Upper lobe of left lung (tissue), 4 donors: ENCODE measurements at regions not wholly inside any gene's neighbourhood (a gene's known extent, or its start where the extent isn't known, plus 50 kb on each side); places are given as distances from the start of the nearest gene placed in this dataset.

ENCODE experiments used
- CTCF ChIP-seq, 6 experiments: fragments of 450-650 bp in 4 of 6; fragments of 200-600 bp in 2 of 6; sonication (generic) in 2 of 6; IDR thresholded peaks; one replicate each; pipeline ENCODE4 v1.5.1; 2016 to 2019; ENCODE audit warnings: antibody characterized with exemption in 6 of 6
- EP300 ChIP-seq, 4 donors: sonication (generic); formaldehyde crosslinking; IDR thresholded peaks; one replicate each; pipeline ENCODE4 v1.5.1; 2017; ENCODE audit warnings: antibody characterized with exemption in 4 of 4, control low read depth in 2 of 4
- POLR2A ChIP-seq, 4 donors: fragments of 450-650 bp; IDR thresholded peaks; one replicate each; pipeline ENCODE4 v1.5.1; 2016 to 2017; ENCODE audit warnings: antibody characterized with exemption in 4 of 4, mild to moderate bottlenecking in 2 of 4
- POLR2AphosphoS5 ChIP-seq, 2 donors: sonication (generic); formaldehyde crosslinking; IDR thresholded peaks; one replicate each; pipeline ENCODE4 v1.5.1; 2017; ENCODE audit warnings: antibody characterized with exemption in 2 of 2

- TF ChIP-seq CTCF (IDR thresholded peaks at IDR 0.05) (no peak), POLR2AphosphoS5 (IDR thresholded peaks at IDR 0.05) (no peak), POLR2A (IDR thresholded peaks at IDR 0.05) (no peak), EP300 (IDR thresholded peaks at IDR 0.05) (no peak)
Observed at GRCh38 chr11:69423611-69424385, 57.7 kb upstream of the LINC01488 start.
